ENCODE measurements at regions not wholly inside any gene's neighbourhood (a gene's known extent, or its start where the extent isn't known, plus 50 kb on each side); places are given as distances from the start of the nearest gene placed in this dataset.

DNA sequence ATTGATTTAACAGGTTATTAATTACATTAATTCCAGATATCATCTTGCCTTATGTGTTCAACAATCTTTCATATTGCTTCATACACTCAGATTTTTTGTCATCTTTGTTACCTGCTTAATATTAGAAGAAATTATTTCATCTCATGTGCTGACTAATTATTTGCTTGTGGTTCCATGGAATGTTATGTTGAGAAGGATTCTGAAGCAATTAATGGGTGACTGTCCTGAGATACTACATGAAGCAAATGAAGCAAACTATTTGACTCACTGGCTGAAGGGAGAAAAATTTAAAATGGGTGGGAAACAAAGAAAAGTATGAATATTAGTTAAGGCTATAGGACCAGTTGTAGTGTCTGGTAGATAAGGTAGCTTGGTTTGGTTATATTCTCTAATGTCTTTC, 443.8 kb upstream of the EPHA6 start:
- no peak for TF ChIP-seq ZNF70 (CRISPR knock-in tag; IDR thresholded peaks at IDR 0.05)
- TF ChIP-seq, protein P1, sequence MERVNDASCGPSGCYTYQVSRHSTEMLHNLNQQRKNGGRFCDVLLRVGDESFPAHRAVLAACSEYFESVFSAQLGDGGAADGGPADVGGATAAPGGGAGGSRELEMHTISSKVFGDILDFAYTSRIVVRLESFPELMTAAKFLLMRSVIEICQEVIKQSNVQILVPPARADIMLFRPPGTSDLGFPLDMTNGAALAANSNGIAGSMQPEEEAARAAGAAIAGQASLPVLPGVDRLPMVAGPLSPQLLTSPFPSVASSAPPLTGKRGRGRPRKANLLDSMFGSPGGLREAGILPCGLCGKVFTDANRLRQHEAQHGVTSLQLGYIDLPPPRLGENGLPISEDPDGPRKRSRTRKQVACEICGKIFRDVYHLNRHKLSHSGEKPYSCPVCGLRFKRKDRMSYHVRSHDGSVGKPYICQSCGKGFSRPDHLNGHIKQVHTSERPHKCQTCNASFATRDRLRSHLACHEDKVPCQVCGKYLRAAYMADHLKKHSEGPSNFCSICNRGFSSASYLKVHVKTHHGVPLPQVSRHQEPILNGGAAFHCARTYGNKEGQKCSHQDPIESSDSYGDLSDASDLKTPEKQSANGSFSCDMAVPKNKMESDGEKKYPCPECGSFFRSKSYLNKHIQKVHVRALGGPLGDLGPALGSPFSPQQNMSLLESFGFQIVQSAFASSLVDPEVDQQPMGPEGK (CRISPR knock-in tag; IDR thresholded peaks at IDR 0.05; ENCODE audit: borderline replicate concordance), result no peak
- no peak for TF ChIP-seq OSR1 (CRISPR knock-in tag; IDR thresholded peaks at IDR 0.05)
- TF ChIP-seq ZNF565 (CRISPR knock-in tag; conservative IDR thresholded peaks at IDR 0.05; ENCODE audit: low read depth), result no peak
- TF ChIP-seq POU6F1 (CRISPR knock-in tag; IDR thresholded peaks at IDR 0.05; ENCODE audit: borderline replicate concordance, low read depth), result no peak
- TF ChIP-seq SNAI2 (CRISPR knock-in tag; IDR thresholded peaks at IDR 0.05), result no peak
- no peak for TF ChIP-seq ZC3H10 (CRISPR knock-in tag; IDR thresholded peaks at IDR 0.05)
- no peak for TF ChIP-seq RARB (CRISPR knock-in tag; IDR thresholded peaks at IDR 0.05)
- TF ChIP-seq ESRRG (CRISPR knock-in tag; IDR thresholded peaks at IDR 0.05), result no peak
- no peak for ATAC-seq

GRCh38 chr3:96410006-96410730, 404.2 kb upstream of the EPHA6 start:
- TF ChIP-seq ARNTL (CRISPR knock-in tag; IDR thresholded peaks at IDR 0.05; ENCODE audit: borderline replicate concordance, low read depth) (no peak), ZFP30 (CRISPR knock-in tag; IDR thresholded peaks at IDR 0.05) (no peak), CSRNP3 (CRISPR knock-in tag; IDR thresholded peaks at IDR 0.05) (no peak), ZNF70 (CRISPR knock-in tag; IDR thresholded peaks at IDR 0.05) (no peak), CSDC2 (CRISPR knock-in tag; IDR thresholded peaks at IDR 0.05) (no peak), RARB (CRISPR knock-in tag; IDR thresholded peaks at IDR 0.05) (no peak), ZNF565 (CRISPR knock-in tag; conservative IDR thresholded peaks at IDR 0.05; ENCODE audit: low read depth) (no peak), ZC3H10 (CRISPR knock-in tag; IDR thresholded peaks at IDR 0.05) (no peak), CREB5 (CRISPR knock-in tag; IDR thresholded peaks at IDR 0.05; ENCODE audit: low read depth) (no peak), ISL1 (CRISPR knock-in tag; IDR thresholded peaks at IDR 0.05) (no peak), ZFP3 (CRISPR knock-in tag; IDR thresholded peaks at IDR 0.05) (no peak), ESRRG (CRISPR knock-in tag; IDR thresholded peaks at IDR 0.05) (no peak)
- TF ChIP-seq, protein P1 (CRISPR knock-in tag; IDR thresholded peaks at IDR 0.05; ENCODE audit: borderline replicate concordance), result no peak
- no peak for ATAC-seq

- TF ChIP-seq ZNF70 (CRISPR knock-in tag; IDR thresholded peaks at IDR 0.05) (no peak), ZFP30 (CRISPR knock-in tag; IDR thresholded peaks at IDR 0.05) (no peak), OSR1 (CRISPR knock-in tag; IDR thresholded peaks at IDR 0.05) (no peak), ZC3H10 (CRISPR knock-in tag; IDR thresholded peaks at IDR 0.05) (no peak), CREB5 (CRISPR knock-in tag; IDR thresholded peaks at IDR 0.05; ENCODE audit: low read depth) (no peak), ZFP3 (CRISPR knock-in tag; IDR thresholded peaks at IDR 0.05) (no peak), ISL1 (CRISPR knock-in tag; IDR thresholded peaks at IDR 0.05) (no peak), PPARA (CRISPR knock-in tag; IDR thresholded peaks at IDR 0.05; ENCODE audit: borderline replicate concordance) (no peak), ESRRG (CRISPR knock-in tag; IDR thresholded peaks at IDR 0.05) (no peak), SNAI2 (CRISPR knock-in tag; IDR thresholded peaks at IDR 0.05) (no peak), TOX (CRISPR knock-in tag; IDR thresholded peaks at IDR 0.05; ENCODE audit: borderline replicate concordance) (no peak), CSDC2 (CRISPR knock-in tag; IDR thresholded peaks at IDR 0.05) (no peak)
- TF ChIP-seq, protein P1 (CRISPR knock-in tag; IDR thresholded peaks at IDR 0.05; ENCODE audit: borderline replicate concordance), result no peak
Measured at GRCh38 chr3:96416549-96417255, 397.7 kb upstream of the EPHA6 start.

More at GRCh38 chr3:96416549-96417255, 397.7 kb upstream of the EPHA6 start:
- ATAC-seq, result no peak
